ENCODE measurements at regions not wholly inside any gene's neighbourhood (a gene's known extent, or its start where the extent isn't known, plus 50 kb on each side); places are given as distances from the start of the nearest gene placed in this dataset.

DNA sequence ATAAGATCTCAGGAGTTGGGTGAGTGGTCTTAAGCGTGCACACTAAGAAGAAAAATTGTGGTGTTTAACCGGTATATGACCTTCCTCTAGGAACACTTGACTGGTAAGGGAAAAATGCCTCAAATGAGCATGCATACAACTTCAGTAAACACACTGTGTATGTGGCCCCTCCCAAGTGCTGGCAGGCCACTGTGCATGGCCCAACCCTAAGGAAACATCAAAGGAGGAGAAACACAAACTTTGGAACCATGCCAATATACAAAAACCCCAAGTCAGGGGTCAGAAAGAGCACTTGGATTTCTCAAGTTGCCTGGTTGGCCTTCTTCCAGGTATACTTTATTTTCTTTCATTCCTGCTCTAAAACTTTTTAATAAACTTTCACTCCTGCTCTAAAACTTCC lies 308.9 kb upstream of the LRRTM4 start:
- Histone ChIP-seq H3K27me3 (no peaks in the 10 kb centered on the region), H3K9me3 (no peaks in the 10 kb centered on the region), H3K4me3 (no peak overlapping the region), H3K36me3 (no peaks in the 10 kb centered on the region), H3K4me1 (peaks cover 0 to 3% (median 0%) of the 10 kb centered on the region in 4 donors), H3K27ac (no peak overlapping the region)
- DNase-seq = no peak
- TF ChIP-seq CTCF (IDR thresholded peaks at IDR 0.05) (no peak), POLR2A (IDR thresholded peaks at IDR 0.05) (no peak)

DNA sequence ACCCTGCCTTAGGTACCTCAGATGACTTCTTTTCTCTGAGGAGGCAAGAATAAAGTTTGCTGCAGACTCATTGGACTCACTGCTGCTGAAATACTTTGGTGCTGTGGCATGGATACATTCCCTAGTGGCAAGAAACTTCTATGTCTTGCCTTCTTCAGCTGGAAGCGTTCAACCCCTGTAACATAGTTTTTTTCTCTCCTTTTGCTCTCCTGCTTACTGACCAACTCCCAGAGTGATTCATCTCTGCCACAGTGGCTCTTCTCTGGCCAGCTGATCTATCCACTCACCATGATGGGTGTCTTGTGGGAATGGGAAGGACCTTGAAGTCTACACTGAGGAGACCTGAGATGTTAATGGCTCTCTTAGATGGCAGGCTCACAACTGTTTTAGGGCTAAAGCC lies 309.3 kb upstream of the LRRTM4 start:
- Histone ChIP-seq H3K4me3 (no peak overlapping the region), H3K36me3 (no peaks in the 10 kb centered on the region), H3K9me3 (no peaks in the 10 kb centered on the region), H3K27ac (no peak overlapping the region), H3K27me3 (no peaks in the 10 kb centered on the region), H3K4me1 (peaks cover 0 to 3% (median 0%) of the 10 kb centered on the region in 4 donors)
- DNase-seq = no peak
- TF ChIP-seq CTCF (IDR thresholded peaks at IDR 0.05) (no peak), POLR2A (IDR thresholded peaks at IDR 0.05) (no peak)

- TF ChIP-seq CTCF (IDR thresholded peaks at IDR 0.05) (no peak), POLR2A (IDR thresholded peaks at IDR 0.05) (no peak)
- DNase-seq = no peak
- H3K9me3 ChIP-seq = no peaks in the 10 kb centered on the region
Measured at GRCh38 chr2:77831898-77832297, 309.7 kb upstream of the LRRTM4 start.

DNA sequence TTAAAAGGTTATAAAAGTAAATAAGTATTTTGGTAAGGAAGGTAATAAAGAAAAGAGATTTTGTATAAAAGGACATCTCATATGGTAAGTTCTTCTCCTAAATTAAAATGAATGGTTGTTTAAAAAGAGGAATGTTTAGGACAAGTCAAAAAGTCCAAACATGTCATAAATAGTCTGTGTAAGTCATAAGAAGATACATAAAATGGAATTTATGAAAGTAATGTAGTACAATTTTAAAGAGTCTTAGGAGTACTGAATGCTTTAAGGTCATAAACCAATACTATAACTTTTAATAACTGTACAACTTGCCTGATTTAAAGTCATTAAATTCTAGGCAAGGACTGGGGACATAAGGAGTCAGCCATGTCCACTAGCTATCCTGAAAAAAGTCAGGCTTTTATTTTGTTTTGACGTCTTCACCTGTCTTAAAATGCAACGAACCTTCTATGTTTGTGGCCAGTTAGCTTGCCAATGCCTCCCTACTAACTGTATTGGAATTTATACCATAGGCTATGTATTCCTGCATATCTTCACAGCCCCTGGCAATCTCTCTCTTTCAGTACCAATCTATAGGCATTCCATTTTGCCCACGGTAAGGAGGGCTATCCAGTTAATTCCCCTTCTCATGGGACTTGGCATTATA lies 312.3 kb upstream of the LRRTM4 start:
- no peak for DNase-seq
- Histone ChIP-seq H3K27ac (no peak overlapping the region), H3K27me3 (no peaks in the 10 kb centered on the region)

More at GRCh38 chr2:77831898-77832297, 309.7 kb upstream of the LRRTM4 start:
- no peak overlapping the region for H3K27ac ChIP-seq
- no peaks in the 10 kb centered on the region for H3K27me3 ChIP-seq
- no peaks in the 10 kb centered on the region for H3K36me3 ChIP-seq
- H3K4me3 ChIP-seq = no peak overlapping the region
- H3K4me1 ChIP-seq = peaks cover 0 to 3% (median 0%) of the 10 kb centered on the region in 4 donors

DNA sequence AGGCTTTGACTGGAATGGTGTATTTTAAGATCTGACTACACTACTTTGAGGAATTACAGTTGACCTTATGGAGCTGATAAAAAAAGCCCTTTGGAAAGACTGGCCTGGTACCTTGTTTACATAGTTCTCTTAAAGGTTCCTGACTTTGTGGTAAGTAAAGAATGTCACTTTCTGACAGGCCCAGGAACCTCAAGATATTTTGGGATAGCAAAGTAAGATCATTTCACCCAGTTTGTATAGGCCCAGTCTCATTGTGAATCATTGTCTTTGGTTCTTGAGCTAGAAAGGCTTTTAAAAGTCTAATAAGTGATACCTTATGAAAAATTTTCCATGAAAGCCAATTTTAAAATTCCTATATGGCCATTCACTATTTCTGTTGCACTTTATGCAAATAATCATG lies 316.3 kb upstream of the LRRTM4 start:
- no peak overlapping the region for H3K27ac ChIP-seq
- DNase-seq = no peak
- H3K4me3 ChIP-seq = no peak overlapping the region
- no peak for TF ChIP-seq CTCF (IDR thresholded peaks at IDR 0.05)
- TF ChIP-seq POLR2A (IDR thresholded peaks at IDR 0.05) = no peak
- no peaks in the 10 kb centered on the region for H3K4me1 ChIP-seq
- H3K27me3 ChIP-seq = no peaks in the 10 kb centered on the region
- H3K36me3 ChIP-seq = no peaks in the 10 kb centered on the region
- H3K9me3 ChIP-seq = no peaks in the 10 kb centered on the region

More for the DNA sequence above, 312.3 kb upstream of the LRRTM4 start:
- H3K9me3 ChIP-seq = no peaks in the 10 kb centered on the region
- peaks cover 0 to 3% (median 0%) of the 10 kb centered on the region in 4 donors for H3K4me1 ChIP-seq
- no peak for TF ChIP-seq CTCF (IDR thresholded peaks at IDR 0.05)
- TF ChIP-seq POLR2A (IDR thresholded peaks at IDR 0.05) = no peak
- H3K4me3 ChIP-seq = no peak overlapping the region
- no peaks in the 10 kb centered on the region for H3K36me3 ChIP-seq

DNA sequence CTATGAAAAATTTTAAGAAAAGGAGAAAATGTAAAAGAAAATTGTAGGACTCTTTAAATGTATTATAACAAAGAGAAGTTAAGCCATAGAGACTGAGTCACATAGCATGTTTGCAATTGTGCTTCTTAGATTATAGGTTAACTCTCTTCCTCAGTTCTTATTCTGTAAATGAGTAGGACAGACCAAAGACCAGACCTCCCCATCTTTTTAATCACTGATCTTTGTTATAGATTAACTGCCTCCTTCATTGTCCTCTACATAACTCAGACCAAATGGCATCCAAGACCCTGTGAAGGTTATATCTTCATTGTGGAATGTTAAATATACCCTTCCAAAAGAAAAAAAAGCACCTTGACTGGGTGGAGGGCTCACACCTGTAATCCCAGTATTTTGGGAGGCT lies 316.9 kb upstream of the LRRTM4 start:
- H3K4me1 ChIP-seq = no peaks in the 10 kb centered on the region
- TF ChIP-seq POLR2A (IDR thresholded peaks at IDR 0.05) (no peak), CTCF (IDR thresholded peaks at IDR 0.05) (no peak)
- no peaks in the 10 kb centered on the region for H3K9me3 ChIP-seq
- no peak overlapping the region for H3K4me3 ChIP-seq
- no peak overlapping the region for H3K27ac ChIP-seq
- H3K27me3 ChIP-seq = no peaks in the 10 kb centered on the region
- no peak for DNase-seq
- H3K36me3 ChIP-seq = no peaks in the 10 kb centered on the region
